Panc1 (cell line): ENCODE measurements at regions not wholly inside any gene's neighbourhood (a gene's known extent, or its start where the extent isn't known, plus 50 kb on each side); places are given as distances from the start of the nearest gene placed in this dataset.

Source experiments
- CTCF ChIP-seq: fragments of 450-650 bp; IDR thresholded peaks from 2 replicates; pipeline ENCODE4 v1.5.1; 2017; ENCODE audit warnings: mild to moderate bottlenecking
- POLR2AphosphoS5 ChIP-seq: IDR thresholded peaks from 2 replicates; pipeline ENCODE4 v1.6.1; 2012; ENCODE audit warnings: mild to moderate bottlenecking, low read depth, low read length, moderate library complexity

DNA sequence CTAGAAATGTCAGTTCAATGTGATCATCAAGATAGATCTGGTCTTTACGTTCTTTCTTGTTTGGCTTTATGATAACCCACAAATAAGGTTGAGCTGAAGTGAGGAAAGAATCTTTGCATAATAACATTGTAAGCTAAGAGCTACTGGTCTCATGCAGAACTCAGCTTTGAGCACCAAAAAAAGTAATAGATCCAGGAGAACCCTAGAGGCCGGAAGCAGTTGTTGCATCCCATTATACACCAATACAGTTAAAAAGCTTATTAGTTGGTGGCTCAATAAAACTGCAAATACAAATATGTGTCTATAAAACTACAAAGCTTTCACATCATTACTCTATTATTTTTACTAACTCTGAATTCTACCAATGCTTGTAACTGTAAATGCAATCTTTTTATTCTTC lies 85.5 kb upstream of the NUDT12 start:
- no peak; the same call in 1 of the 2 replicates for TF ChIP-seq CTCF
- no peak for TF ChIP-seq POLR2AphosphoS5
